AG04450 (cell line): ENCODE measurements at regions not wholly inside any gene's neighbourhood (a gene's known extent, or its start where the extent isn't known, plus 50 kb on each side); places are given as distances from the start of the nearest gene placed in this dataset.

ENCODE experiments used
- CTCF ChIA-PET: fragments of 300-600, 350-600 bp; formaldehyde crosslinking; extraction: SDS; loops from one replicate; lab custom pipeline; 2022; ENCODE audit warnings: antibody characterized with exemption, inconsistent platforms; lab: Charles Lee
- POLR2A ChIA-PET: fragments of 350-600 bp; formaldehyde crosslinking; extraction: SDS; loops from one replicate; lab custom pipeline; 2021; ENCODE audit warnings: antibody characterized with exemption, inconsistent platforms; lab: Yijun Ruan, JAX
- DNase-seq: peaks from one replicate; pipeline ENCODE4 v3.0.0-alpha.2; 2011; ENCODE audit warnings: low read depth, low spot score
- H3K27ac ChIP-seq: one replicate; pipeline ENCODE4 v1.5.1; 2012; ENCODE audit warnings: low read depth, low read length, control low read depth
- H3K27me3 ChIP-seq: one replicate; pipeline ENCODE4 v1.6.0; 2012; ENCODE audit warnings: low read length; ENCODE audit not compliant: control insufficient read depth, insufficient read depth
- H3K4me3 ChIP-seq: 2 replicates; pipeline ENCODE4 v1.5.1; 2011; ENCODE audit warnings: mild to moderate bottlenecking, low read depth, low read length, control low read depth
- H3K9me3 ChIP-seq: 2 replicates; pipeline ENCODE4 v1.5.1; 2012; ENCODE audit warnings: low read length; ENCODE audit not compliant: control insufficient read depth, insufficient read depth
- TF ChIP-seq, protein P1 (sequence below): IDR thresholded peaks from 2 replicates; pipeline ENCODE4 v1.5.1; 2011; ENCODE audit warnings: low read depth, low read length, control low read depth, inconsistent platforms

DNA sequence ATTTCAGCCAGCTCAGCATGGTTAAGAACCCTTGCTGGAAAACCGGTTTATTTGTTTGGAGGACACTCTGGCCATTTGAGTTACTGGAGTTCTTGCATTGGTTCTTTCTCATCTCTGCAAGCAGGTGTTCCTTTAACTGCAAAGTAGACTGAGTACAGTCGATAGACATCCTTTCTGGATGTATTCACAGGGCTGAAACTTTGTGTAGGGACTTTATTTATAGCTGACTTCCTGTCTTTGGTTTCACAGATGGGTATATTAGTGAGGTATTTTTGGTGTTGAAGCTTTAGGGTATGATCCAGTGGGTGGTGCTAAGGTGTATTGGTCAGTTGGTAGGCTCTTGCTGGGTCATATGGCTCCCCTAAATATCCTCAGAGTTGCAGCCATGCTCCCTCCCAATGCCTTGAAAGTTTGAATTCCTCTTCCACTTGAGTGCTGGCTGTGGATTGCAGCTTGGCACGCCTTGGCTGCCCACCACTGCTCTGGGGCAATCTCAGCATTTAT is 666.0 kb upstream of the COX7C start:
- H3K4me3 ChIP-seq = no peak overlapping the region
- ChIA-PET CTCF (no interaction called here), POLR2A (no interaction called here)
- TF ChIP-seq, protein P1, sequence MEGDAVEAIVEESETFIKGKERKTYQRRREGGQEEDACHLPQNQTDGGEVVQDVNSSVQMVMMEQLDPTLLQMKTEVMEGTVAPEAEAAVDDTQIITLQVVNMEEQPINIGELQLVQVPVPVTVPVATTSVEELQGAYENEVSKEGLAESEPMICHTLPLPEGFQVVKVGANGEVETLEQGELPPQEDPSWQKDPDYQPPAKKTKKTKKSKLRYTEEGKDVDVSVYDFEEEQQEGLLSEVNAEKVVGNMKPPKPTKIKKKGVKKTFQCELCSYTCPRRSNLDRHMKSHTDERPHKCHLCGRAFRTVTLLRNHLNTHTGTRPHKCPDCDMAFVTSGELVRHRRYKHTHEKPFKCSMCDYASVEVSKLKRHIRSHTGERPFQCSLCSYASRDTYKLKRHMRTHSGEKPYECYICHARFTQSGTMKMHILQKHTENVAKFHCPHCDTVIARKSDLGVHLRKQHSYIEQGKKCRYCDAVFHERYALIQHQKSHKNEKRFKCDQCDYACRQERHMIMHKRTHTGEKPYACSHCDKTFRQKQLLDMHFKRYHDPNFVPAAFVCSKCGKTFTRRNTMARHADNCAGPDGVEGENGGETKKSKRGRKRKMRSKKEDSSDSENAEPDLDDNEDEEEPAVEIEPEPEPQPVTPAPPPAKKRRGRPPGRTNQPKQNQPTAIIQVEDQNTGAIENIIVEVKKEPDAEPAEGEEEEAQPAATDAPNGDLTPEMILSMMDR = no peak
- H3K9me3 ChIP-seq = peaks cover 4% of the 10 kb centered on the region
- DNase-seq = no peak
- no peaks in the 10 kb centered on the region for H3K27me3 ChIP-seq
- no peak overlapping the region for H3K27ac ChIP-seq

DNA sequence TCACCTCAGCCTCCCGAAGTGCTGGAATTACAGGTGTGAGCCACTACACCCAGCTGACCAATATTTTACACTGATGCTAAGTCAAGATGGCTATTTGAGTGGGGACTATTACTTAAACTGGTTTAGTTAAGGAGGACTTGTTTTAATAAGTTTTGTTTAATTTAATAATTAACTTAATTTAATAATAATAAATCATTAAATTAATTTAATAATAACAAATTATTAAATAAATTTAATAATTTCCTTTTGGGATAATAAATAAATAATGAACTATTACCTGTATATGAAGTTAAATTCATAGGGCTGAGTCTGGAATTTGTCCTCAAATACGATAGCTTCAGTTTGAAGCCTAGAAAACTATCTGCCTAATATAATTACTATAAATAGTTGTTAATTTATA is 665.1 kb upstream of the COX7C start:
- POLR2A ChIA-PET = no interaction called here
- Histone ChIP-seq H3K27me3 (no peaks in the 10 kb centered on the region), H3K4me3 (no peak overlapping the region), H3K9me3 (peaks cover 4% of the 10 kb centered on the region), H3K27ac (no peak overlapping the region)
- CTCF ChIA-PET = no interaction called here
- DNase-seq = no peak
- TF ChIP-seq, protein P1 = no peak

DNA sequence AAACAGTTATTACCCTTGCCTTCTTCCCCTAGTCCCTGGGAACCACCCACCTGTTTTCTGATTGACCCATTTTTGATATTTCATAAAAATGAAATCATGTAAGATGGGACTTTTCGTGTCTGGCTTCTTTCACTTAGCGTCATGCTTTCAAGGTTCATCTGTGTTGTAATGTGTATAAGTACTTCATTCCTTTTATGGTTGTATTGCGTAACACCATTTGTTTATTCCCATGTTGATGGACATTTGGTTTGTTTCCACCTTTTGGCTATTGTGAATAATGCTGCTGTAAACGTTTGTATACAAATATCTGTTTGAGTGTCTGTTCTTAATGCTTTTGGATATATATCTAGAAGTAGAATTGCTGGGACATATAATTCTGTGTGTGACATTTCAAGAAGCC is 650.1 kb upstream of the COX7C start:
- H3K27ac ChIP-seq = no peak overlapping the region
- H3K4me3 ChIP-seq = no peak overlapping the region
- TF ChIP-seq, protein P1 = no peak
- no peak for DNase-seq
- peaks cover 2% of the 10 kb centered on the region for H3K9me3 ChIP-seq
- H3K27me3 ChIP-seq = no peaks in the 10 kb centered on the region
- ChIA-PET CTCF (no interaction called here), POLR2A (no interaction called here)

DNA sequence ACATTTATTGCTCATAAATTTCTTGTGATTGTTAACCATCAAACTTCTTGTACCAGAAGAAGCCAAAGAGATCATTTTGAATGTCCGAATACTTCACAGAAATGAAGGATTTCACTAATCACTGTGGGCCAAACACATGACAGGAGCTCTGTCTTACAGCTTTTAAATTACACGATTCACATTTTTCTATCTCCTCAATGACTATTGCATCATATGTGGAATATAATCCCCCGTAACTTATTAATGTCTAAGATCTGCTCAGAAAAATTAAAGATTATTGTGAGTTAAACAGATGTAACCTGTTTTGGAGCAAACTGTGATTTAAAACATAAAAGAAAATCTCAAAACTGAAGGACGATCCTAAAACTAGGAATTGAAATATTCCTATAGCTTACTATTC is 645.2 kb upstream of the COX7C start:
- H3K27ac ChIP-seq = no peak overlapping the region
- TF ChIP-seq, protein P1 = no peak
- POLR2A ChIA-PET = no interaction called here
- CTCF ChIA-PET = no interaction called here
- DNase-seq = no peak
- H3K4me3 ChIP-seq = no peak overlapping the region
- H3K27me3 ChIP-seq = no peaks in the 10 kb centered on the region
- no peaks in the 10 kb centered on the region; the same call in 1 of the 2 replicates for H3K9me3 ChIP-seq

DNA sequence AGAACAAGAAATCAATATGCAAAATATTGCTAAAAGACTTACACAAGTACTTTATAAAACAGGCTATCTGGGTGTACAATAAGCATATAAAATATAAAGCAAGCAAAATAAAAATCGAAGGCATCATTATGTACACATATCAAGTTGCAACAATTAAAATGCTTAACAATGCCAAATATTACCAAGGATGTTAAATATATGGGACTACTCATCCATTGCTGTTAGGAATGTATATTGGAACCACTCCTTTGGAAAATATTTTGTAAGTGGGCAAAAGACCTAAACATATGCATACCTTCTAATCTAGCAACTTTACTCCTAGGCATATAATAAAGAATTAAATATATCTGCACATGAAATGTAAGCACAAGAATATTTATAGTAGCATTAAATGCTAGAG is 632.6 kb upstream of the COX7C start:
- H3K9me3 ChIP-seq = 0 out of 2 replicates have a peak, but pooled peaks cover 3% of the 10 kb centered on the region
- no peak for DNase-seq
- ChIA-PET POLR2A (no interaction called here), CTCF (no interaction called here)
- no peak overlapping the region for H3K4me3 ChIP-seq
- H3K27ac ChIP-seq = no peak overlapping the region
- no peaks in the 10 kb centered on the region for H3K27me3 ChIP-seq
- TF ChIP-seq, protein P1 = no peak
